GM18520 (cell line): ENCODE measurements at regions not wholly inside any gene's neighbourhood (a gene's known extent, or its start where the extent isn't known, plus 50 kb on each side); places are given as distances from the start of the nearest gene placed in this dataset.
"Not testable (repeated sequence)": the region's sequence is repeated elsewhere in the genome, so short reads cannot be mapped to it uniquely, and the experiment has no call there.

ENCODE experiments used
- ATAC-seq: cut with Tn5 transposase; IDR thresholded peaks from one replicate; pipeline ENCODE4 v1.9.1; 2021; ENCODE audit not compliant: unreplicated experiment

DNA sequence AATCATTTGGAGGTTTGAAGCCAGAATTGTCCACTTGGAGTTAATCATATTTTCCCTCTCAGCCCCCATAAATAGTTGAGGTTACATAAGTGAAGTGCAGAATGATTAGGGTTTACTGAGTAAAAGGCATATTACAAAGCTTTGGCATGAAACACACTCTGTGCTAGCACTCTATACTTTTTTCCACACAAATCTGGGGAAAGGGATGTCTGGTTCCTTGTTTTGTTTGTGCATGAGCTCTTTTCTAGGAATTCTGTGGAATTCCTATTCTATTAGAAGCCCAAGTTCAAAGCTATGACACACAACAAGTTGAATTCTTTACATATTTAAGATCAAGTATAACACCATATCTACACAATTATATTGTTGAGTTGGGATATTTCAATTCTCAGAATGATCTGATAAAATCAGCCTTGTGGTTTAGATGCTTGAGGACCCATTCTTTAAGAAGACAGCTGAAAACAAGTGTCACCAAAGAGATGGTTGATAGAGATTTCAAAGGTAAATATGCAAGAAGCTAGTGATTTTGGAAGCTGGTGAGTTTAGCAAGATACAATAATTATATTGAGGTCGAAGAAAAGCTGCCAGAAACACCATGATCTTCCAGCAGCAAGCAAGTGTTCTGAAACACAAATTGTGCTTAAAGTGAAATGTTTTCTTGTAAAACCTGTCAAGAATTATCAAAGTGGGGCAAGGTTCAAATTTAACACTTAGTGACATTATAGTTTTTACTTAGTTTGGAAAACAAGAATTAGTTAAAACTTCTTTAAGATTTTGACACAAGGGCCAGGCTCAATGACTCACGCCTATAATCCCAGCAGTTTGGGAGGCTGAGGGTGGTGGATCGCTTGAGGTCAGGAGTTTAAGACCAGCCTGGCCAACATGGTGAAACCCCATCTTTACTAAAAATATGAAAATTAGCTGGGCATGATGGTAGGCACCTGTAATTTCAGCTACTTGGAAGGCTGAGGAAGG lies 122.6 kb downstream of the INHBA start:
- no peak for ATAC-seq

DNA sequence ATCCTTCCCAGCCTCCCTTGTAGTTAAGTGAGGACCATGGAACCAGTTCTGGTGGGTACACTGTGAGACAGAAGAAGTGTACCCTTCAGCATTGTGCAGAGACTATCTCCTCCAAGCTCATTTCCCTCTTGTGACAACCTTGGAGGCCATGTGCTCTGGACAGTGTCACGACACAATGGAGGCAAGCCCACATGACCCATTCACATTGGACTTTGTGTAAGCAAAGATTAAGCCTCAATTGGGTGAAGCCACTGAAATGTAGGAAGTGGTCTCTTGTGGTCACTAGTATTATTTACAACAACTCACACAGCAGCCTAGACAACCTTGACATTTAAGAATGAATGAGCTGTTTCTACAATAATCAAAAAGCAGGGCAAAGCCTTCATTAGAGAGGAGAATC lies 124.2 kb downstream of the INHBA start:
- ATAC-seq: no peak

DNA sequence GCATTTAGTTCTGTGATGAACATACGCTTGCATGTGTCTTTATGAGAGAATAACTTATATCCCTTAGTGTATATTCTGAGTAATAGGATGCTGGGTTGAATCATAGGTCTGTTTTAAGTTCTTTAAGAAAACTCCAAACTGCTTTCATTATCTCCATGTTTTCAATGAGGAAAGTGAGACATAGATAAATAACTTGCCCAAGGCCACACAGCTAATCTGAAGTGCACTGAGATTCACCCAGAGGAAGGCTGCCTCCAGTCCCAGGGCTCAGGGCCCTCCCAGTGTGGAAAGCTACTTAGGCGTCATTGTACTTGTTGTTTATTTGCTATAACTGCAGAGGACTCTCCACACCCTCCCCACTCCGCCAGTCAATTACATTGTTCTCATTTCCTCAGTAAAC lies 126.7 kb downstream of the INHBA start:
- no peak for ATAC-seq

DNA sequence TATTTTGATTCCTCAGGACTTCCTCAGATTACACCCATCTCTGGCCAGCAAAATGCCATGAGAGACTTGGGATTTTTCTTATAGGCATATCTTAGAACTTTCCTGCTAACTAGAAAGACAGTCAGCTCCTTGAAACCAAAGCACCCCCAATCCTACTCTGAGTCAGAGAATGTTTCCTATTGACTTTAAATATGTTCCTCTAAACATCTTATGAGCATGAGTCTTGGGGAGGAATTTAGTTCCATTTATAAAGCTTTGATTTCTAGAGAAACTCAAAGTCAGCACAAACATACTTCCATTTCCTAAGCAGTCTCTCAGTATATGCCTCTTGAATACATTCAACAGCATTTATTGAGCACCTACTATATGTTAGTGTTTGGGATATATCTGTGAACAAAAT lies 128.5 kb downstream of the INHBA start:
- no peak for ATAC-seq

DNA sequence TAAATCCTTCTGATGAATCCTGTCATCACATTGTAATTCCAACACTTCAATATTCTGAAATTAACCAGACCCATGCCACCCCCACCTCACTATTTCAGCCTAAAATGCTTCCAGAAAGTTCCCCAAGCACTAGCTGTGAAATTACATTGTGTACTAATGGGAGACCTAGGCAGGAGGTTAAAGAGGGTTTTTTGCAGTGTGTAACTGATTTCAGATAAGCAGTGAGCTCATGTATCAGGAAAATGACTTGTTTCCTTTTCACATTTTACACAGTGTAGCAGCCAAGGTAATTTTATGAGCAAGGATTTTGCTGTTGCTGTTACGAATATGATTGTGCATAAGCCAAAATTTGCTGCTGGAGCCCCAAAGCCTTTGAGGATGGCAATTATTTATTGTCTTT lies 129.0 kb downstream of the INHBA start:
- ATAC-seq: no peak

DNA sequence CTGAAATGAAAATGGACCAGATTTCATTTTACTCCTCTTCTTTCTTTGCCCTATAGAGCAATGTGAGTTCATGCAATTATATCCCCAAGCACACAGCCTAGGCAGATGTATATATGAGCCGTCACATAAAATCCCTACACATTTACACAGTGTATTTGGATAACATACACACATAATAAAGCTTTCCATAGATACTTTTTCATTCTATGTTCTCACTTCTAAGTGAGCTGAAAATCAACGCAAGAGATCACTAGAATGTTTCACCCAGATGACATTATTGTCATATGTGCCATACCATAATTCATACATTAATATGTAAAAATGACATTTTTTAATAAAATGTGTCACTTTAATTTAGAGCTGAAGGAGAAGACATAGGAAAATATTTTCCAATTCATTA lies 129.4 kb downstream of the INHBA start:
- ATAC-seq: no peak

DNA sequence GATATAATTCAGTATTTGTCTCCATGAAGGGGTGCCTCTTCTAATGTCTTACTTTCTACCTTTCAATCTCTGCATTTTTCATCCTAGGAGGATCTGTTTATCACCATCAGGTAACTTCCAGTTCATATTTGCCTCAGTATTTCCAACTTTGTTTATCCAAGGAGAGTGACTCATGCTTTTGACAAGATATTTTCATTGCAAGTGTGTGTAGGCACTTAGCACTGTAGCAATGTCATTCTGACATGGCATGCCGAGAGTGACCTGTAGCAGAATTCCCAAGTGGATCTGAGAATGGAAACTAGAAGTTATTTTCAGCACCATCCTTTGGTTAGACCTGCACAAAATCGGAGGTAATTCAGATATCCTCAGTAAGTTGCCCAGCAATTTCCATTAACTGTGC lies 129.9 kb downstream of the INHBA start:
- ATAC-seq: no peak

DNA sequence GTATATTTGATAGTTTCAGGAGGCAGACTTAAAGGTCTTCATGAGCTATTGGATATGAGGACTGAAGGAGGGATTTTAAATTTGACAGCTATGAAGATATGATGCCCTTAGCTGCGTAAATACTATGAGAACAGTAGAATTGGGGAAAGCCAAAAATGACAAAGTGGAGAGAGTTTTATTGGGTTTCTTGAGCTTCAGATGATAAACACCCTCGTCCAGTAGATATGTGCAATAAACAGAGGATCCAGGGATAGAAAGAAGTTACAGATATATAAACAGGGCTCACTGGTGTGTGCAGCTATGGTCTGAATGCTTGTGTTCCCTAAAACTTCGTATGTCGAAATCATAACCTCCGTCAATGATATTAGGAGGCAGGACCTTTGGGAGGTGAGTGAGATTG lies 131.3 kb downstream of the INHBA start:
- ATAC-seq: no peak

DNA sequence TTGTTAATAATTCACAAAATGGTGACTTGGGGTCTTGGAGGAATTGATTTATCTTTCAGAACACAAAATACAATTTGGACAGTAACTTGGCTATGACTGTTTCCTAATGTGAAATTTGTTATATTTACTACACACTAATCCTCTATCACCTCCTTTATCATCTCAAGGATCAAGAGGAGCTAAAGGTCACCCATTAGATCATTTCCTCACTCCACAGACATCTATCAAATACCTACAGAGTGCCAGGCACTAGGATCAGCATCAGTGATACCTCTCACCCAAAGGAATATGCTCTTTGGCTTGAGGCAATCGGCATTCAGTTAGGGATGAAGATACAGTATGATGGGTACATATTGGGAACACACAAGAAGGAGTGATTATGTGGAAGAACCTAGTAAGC lies 132.1 kb downstream of the INHBA start:
- ATAC-seq: no peak

DNA sequence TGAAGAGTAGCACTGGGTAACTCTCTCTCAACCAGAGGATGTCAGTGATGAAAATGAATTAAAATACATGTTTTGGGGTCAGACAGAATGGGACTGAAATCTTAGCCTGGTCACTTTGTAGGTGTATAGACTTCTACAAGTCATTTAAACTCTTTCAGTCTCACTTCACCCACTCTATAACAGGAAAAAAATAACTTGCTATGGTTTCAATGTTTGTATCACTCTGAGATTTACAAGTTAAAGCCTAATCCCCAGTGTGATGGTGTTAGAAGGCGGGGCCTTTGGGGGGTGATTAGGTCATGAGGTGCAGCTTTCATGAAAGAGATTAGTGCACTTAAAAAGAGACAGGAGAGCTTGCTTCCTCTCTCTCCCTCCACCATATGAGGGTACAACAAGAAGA lies 134.8 kb downstream of the INHBA start:
- no peak for ATAC-seq

DNA sequence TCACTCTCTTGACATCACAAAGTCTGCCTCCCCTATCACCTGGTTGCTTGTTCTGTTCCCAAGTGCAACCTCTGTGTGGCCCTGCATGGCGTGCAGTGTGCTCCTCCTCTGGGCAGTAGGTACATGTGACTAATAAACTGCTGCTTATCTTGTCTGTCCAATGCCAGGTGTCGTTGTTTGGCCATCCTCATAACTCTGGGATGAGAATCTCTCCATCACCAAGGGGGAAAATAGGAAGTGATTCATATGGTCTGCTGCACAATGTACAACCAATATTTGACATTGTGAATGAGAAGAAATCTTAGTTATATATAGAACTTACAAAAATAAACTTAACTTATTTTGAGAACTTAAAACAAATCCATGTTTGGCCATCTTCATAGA lies 135.2 kb downstream of the INHBA start:
- no peak for ATAC-seq

DNA sequence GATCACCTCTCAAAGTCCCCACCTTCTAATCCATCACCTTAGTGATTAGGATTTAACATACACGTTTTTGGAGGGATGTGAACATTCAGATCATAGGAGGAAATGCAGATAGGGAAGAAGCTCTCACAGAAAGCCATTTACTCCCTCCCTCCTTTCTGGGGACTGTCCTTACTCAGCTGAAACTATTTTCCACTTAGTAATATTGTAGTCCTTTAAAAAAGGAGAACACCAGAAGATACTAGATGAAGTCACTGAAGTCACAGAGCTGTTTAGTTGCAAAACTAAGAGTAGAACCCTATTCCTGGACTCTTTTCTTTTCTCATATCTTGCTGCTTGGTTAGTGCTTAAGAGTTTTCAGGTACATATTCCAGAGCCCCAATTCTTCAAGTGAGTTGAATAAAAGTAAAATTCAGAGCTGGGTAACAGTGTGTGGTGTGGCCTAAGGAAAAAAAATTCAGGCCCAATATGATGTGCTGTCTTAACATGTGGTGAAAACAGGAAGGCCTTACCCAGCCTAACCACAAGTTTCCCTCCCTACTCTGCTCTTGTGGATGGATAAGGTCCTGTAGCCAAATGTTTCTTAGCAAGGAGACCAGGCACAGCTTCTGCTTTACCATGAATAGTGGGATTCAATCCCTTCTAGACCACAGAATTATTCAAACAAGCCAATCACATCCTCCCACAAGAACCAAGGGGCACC lies 135.7 kb downstream of the INHBA start:
- no peak for ATAC-seq

DNA sequence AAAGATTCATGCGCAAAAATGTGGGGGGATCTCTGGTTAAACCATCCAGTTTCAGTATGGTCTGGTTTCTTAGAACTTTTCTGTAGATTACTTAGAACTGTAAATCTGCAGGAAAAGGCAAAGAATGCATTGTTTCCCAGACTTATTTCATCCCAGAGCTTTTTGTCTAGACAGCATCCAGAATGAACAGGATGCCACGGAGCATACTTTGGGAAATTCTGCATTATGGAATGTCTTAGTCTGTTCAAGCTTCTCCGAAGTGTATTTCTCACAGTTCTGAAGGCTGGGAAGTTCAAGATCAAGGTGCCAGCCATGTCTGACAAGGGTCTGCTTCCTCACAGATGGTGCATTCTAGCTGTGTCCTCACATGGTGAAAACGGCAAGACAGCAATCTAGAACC lies 136.3 kb downstream of the INHBA start:
- ATAC-seq: no peak

DNA sequence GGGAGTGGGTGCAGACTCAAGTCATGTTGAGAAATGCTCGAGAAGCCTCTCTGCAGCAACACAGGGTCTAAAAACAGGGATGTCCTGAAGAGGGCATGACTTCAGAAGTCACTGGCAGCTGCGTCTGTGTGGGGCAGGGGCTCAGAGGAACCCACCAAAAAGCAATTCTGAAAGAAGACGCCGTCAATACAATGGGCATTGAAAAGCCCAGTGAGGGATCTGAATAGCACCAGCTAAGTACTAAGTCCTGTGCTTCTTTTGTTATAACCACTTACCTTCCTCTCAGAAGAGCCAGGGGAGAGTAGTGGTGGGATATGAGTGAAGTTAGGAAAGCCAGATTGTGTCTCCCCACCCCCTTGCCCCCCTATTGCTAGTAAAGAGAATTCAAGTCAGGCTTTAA lies 137.2 kb downstream of the INHBA start:
- no peak for ATAC-seq

DNA sequence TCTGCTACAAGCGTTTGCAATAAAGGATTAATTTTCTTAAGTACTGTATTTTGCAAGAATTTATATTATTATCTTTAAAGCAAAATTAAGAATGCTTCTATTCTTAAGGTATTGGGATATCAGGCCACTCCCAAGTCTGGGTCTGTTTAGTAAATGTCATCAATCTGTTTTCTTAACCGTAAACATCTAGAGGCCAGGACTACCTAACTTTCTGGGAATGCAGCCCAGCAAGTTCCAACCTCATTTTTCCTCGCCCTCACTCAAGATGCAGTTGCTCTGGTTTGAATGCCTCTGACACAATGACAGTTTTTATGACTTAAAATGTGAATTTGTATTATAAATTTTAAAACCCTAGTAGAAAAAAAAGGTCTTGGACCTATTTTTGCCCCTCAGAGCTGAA lies 143.5 kb downstream of the INHBA start:
- ATAC-seq: no peak

DNA sequence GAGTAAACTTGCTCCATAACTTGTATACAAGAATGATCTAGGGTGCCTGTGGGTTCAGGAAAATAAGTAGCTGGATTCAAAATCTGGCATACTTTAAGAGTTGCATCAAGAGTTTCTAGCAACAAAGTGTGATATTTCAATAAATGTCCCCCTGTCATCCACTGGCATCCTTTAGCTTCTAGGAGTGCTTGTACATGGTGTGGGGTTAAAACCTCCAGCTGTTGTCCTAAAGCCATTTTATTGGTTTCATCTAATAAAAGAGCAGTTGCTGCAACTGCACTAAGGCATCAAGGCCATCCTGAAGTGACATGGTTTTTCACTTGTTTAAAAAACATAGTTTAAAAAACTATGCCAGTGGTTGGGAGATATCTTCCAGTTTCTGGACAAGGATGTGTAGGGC lies 148.4 kb downstream of the INHBA start:
- no peak for ATAC-seq

DNA sequence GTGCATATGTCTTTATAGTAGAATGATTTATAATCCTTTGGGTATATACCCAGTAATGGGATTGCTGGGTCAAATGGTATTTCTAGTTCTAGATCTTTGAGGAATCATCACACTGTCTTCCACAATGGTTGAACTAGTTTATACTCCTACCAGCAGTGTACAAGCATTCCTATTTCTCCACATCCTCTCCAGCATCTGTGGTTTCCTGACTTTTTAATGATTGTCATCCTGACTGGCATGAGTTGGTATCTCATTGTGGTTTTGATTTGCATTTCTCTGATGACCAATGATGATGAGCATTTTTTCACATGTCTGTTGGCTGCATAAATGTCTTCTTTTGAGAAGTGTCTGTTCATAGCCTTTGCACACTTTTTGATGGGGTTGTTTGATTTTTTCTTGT lies 152.8 kb downstream of the INHBA start:
- ATAC-seq: not testable (repeated sequence)

DNA sequence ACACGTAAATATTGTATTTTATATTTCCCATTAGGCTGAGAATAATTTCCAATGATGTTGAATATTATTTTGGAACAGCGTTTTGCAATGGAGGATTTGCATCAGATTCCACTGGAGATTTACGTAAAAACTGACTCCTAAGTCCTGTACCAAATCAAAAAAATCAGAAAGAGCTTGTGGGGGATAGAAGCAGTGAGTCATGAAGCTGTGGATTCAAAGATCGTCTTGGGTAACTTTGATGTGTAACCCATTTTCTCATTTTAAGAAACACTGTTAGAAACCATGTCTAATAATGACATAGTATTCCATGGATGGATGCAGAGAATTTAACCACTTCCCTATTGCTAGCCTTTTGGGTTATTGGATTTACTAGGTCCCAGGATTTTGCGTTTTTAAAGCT lies 158.6 kb downstream of the INHBA start:
- no peak for ATAC-seq

DNA sequence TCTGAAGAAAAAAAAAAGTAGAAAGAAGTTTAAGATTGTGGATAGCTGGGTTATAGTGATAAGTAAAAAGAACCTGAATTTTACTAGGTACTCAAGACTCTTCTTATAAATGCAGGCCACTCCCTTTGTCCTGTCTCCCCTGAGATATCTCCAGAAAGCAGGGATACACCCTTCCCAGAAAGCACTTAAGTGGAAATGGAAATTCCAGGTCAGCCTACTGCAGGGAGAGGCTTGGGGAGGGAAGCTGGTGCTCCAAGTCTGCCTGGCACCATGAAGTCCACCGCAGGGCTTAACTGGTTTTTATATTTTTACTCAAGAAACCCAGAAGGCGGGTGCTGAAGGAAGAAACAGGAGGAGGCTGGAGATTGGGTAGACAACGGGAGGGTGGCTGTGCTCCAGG lies 162.3 kb downstream of the INHBA start:
- no peak for ATAC-seq

DNA sequence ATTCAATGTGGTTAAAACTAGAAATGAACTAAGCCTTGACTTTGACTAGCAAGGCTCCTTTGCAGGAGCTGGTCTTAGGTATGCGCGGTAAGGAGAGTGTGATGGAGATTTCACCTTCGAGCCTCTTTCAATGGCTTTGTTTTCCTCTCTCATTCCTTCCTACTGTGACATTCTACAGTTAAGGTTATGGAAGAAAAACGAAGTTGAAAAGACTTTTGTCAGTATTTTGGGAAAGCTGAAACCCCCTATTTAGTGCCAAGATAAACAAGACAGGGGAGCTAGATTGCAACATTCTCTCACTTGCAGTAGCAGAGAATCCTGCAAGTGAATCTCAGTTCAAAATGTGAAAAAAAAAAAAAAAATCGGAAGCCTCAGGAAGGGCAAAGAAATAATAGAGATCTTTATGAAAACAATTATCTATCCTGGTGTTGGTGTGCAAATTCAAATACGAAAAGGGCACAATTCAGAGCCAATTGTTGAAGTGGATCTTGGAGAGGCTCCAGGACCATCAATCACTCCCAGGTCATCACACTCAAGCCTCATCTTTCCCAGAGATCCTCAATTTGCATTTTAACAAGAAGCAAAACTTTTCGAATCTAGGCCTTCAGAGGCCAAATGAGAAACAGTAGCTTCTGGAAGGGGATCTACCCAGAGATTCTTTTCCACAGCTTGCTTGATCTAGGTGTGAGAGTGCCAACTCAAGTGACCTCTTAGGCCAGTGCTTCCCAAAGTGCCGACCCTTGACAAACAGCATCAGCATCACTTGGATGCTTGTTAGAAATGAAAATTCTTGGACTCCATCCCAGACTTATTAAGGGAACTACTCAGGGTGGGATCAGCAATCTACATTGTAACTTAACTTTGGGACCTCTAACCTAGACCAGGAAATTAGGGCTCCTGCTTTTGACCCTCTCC lies 163.8 kb downstream of the INHBA start:
- ATAC-seq: no peak

DNA sequence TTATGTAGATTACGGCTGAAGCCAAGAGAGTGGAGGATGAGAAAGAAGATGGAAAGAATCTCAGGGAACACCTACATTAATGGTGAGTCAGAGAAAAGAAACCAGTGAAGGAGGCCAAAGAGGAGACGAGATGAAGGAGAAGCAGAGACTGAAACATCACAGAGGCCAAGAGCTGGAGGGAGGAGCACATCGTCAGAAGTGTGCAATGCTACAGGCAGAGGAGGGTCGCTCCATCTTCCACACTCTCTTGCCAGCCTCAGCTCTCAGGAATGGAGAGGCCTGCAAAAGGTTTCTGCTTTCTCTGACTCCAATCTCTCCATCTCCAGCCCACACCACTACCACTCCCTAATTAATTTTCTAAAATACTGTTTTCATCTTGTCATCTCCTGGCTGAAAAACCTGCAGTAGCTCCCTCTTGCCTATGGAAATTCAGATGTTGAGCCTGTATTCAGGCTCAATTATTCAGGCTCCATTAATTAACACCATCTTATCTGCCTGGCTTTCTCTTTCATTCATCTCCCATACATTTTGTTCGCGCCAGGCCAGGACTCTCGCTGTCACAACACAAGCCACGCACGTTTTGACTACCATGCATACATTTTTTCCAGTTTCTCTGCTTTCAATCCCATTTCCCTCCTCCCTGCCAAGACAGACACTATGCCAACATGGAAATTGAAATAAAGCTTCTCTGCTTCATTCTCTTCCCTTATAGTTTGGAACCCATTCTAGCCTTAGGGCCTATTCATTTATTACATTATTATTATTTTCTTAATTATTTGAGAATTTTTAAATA lies 165.8 kb downstream of the INHBA start:
- ATAC-seq: no peak
